GM11168 (cell line): ENCODE measurements at regions not wholly inside any gene's neighbourhood (a gene's known extent, or its start where the extent isn't known, plus 50 kb on each side); places are given as distances from the start of the nearest gene placed in this dataset.

ENCODE experiments used
- in situ Hi-C: fragments of 300-500 bp; cut with MboI; formaldehyde crosslinking; loops from one replicate; pipeline ENCODE4 v1.12.0; 2022; ENCODE audit warnings: low sequenced_read_pairs; ENCODE audit not compliant: unreplicated experiment

DNA sequence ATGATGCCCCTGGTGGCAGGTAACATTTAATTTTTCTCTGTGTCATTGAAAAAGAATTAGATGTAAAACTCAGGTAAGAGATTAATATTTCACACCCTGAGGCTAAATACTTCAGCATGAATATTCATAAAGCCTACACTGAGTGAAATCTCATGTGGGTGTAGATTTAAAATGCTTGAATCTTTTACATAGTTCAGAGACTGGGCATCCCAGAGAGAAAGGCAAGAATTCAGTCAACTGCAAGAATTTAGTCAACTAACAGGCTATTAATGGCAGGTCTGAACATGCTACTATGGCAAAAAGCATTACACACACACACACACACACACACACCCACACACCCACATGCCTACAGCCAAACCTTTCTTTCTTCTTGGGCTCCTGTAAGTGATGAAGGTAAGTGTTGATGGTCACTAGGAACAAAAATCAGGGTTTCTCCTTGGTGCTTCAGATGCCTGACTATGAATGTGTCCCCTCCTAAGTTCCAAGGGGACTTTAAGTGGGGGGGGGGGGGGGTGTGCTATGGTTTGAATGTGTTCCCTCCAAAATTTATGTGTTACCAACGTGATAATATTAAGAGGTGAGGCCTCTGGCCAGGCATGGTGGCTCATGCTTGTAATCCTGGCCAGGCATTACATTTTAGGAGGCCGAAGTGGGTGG lies 63.7 kb upstream of the PSMD7 start:
- in situ Hi-C loops: no loop called here

DNA sequence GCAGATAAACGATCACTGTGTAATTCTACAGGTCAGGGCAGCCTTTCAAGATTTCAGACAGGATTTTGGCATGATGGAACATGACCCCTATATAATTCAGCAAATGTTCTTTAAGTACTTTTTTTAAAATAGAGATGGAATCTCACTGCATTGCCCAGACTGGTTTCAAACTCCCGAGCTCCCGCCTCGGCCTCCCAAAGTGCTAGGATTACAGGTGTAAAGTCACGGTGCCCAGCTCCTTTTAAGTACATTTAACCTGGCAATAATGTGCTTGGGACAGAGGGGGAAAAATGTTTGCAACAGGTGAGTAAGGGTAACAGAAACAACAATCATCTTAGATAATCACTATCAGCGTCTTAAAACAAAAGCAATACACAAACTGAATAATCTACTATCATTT lies 66.5 kb upstream of the PSMD7 start:
- in situ Hi-C loops: no loop called here

GRCh38 chr16:74226338-74226954 lies 70.2 kb upstream of the PSMD7 start:
- in situ Hi-C loops: no loop called here

- in situ Hi-C loops: no loop called here
Measured at GRCh38 chr16:74224828-74225612, 71.6 kb upstream of the PSMD7 start.

DNA sequence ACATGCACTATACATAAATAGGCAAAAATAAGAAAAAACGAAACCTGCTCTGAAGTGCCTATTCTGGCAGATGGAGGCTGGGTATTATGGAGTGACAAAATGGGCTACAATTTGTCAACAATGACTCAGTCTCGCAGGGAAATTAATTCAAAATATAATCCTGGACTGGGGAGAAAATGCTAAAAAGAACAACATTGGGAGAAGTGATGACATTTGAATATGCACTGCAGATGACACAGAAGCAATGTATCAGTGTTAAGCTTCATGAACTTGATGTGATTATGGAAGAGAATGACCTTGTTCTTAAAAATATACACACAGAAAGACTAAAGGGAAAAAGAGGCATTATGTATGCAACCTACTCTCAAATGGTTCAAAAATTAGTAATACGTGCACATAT lies 74.8 kb upstream of the PSMD7 start:
- in situ Hi-C loops: no loop called here

DNA sequence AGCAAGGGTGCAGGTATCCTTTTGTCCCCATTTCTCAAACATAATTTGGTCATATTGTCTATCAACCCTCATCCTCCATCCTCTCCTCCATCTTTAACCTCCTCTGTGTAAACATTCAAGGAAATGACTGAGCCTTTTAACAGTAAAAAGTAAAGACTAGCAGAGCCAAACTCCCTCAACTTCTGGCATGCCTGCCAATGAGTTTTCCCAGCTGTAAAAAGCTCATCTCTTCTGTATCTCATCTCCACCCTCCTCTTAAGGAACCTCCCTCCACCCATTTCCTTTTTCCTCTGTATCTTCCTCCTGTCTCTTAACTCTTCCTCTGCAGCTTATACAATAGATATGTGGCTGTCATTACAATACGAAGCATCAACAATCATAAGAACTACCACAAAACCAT lies 76.9 kb upstream of the PSMD7 start:
- in situ Hi-C loops: no loop called here

- in situ Hi-C loops: no loop called here
Measured at GRCh38 chr16:74218871-74219270, 77.7 kb upstream of the PSMD7 start.

- in situ Hi-C loops: no loop called here
Measured at GRCh38 chr16:74216319-74216718, 80.3 kb upstream of the PSMD7 start.

DNA sequence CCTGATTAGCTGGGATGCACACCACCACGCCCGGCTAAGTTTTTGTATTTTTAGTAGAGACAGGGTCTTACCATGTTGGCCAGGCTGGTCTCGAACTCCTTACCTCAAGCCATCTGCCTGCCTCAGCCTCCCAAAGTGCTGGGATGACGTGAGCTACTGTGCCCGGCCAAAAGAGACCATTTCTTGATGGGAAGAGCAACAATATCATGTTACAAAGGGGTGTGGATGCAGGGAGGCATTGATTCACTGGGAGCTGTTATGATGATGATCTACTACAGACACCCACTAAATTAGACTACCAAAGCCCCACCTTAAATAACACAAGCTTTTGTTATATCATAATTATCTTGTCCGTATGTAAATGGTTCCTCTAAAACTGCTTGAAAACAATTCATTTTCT lies 81.4 kb upstream of the PSMD7 start:
- in situ Hi-C loops: no loop called here

- in situ Hi-C loops: no loop called here
Measured at GRCh38 chr16:74213372-74213771, 83.2 kb upstream of the PSMD7 start.

- in situ Hi-C loops: no loop called here
Measured at GRCh38 chr16:74210245-74210644, 86.4 kb upstream of the PSMD7 start.

- in situ Hi-C loops: no loop called here
Measured at GRCh38 chr16:74202009-74202408, 94.6 kb upstream of the PSMD7 start.

GRCh38 chr16:74201576-74201975 lies 95.0 kb upstream of the PSMD7 start:
- in situ Hi-C loops: no loop called here

DNA sequence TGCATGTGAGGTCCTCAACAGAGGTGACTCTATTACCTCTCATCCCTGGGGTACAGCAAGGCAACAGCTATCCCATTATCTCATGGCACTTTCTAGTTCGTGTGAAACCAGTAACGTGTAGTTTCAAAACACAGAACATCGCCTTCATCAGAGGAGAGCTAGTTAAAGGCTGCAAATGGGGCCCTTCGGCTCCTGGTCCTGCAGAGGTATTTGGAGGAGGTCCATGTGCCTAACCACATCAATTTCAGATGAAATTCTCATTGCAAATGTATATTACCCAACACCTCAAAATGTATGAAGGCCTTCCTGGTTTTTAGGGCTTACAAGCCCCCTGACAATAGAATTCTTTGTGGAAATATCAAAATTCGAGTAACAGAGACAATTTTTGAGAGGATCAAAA lies 95.7 kb upstream of the PSMD7 start:
- in situ Hi-C loops: no loop called here

DNA sequence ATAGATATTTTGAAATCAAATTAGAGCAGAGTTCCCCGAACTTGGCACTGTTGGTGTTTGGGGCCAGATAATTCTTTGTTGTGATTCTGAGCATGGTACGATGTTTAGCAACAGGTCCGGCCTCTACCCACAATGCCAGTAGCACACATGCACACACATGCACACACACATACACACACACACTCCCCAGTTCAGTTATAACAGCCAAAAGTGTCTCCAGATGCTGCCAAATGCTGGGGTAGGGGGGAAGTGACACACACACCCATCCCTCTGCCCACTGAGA lies 96.8 kb upstream of the PSMD7 start:
- in situ Hi-C loops: no loop called here

GRCh38 chr16:74199066-74199841 lies 97.4 kb upstream of the PSMD7 start:
- in situ Hi-C loops: no loop called here

DNA sequence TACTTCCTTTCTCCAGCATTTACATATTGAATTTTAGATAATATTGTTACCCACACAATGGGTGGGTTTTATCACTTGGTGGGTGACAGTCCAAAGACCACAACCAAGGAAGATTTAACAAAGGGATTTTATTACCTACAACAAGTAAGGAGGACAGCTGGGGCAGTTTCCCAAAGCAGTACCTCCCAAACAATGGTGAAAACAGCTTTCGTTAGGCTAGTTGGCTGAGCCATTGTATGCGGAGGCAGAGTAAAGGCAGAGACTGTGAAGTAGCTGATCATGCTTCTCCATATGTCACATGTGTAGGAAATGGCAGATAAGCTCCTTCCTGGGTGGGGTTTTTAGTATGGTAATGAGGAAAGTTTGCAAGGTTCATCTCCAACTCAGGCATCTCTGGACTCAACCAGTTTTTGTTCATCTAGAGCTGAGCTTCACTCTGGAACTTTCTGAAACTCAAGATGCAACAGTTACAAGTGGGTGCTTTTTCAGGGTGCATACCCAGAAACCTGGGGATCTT lies 104.3 kb upstream of the PSMD7 start:
- in situ Hi-C loops: no loop called here

GRCh38 chr16:74190292-74190691 lies 106.3 kb upstream of the PSMD7 start:
- in situ Hi-C loops: no loop called here

GRCh38 chr16:74188856-74189255 lies 107.8 kb upstream of the PSMD7 start:
- in situ Hi-C loops: no loop called here

DNA sequence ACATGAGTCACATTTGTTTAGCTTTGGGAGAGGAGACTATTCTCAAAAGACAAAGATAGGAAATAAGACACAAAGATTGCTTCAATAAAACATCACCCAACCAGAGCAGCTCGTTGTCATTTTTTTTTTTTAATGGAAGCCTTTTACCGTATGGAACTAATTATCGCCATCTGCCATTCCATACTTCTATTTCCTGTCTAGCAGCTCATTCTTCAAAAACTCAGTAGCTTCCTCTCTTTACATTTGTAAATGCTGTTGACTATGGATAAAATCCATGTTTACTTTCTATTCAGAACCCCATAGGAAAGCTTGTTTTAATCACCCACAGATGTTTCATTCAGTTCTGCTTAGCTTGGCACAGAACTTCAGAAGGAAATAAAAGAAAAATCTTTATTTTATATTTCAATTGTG lies 110.0 kb upstream of the PSMD7 start:
- in situ Hi-C loops: no loop called here

GRCh38 chr16:74184839-74185238 lies 111.8 kb upstream of the PSMD7 start:
- in situ Hi-C loops: no loop called here
